GM23338 (cell line): ENCODE measurements at regions not wholly inside any gene's neighbourhood (a gene's known extent, or its start where the extent isn't known, plus 50 kb on each side); places are given as distances from the start of the nearest gene placed in this dataset.

Experiments
- EZH2 ChIP-seq: fragments of 200-600 bp; sonication (generic); IDR thresholded peaks from one replicate; pipeline ENCODE4 v1.8.0; 2017; ENCODE audit warnings: antibody characterized with exemption, mild to moderate bottlenecking, low read depth; ENCODE audit not compliant: unreplicated experiment
- EZH2phosphoT487 ChIP-seq: fragments of 200-600 bp; sonication (generic); IDR thresholded peaks from one replicate; pipeline ENCODE4 v1.8.1; 2018; ENCODE audit warnings: antibody characterized with exemption; ENCODE audit not compliant: unreplicated experiment
- JUNB ChIP-seq: IDR thresholded peaks from one replicate; pipeline ENCODE4 v1.6.1; 2016; ENCODE audit warnings: antibody characterized with exemption; ENCODE audit not compliant: unreplicated experiment
- NANOG ChIP-seq: IDR thresholded peaks from 2 replicates; pipeline ENCODE4 v1.6.1; 2016; ENCODE audit warnings: antibody characterized with exemption, borderline replicate concordance
- POLR2AphosphoS5 ChIP-seq: IDR thresholded peaks from 2 replicates; pipeline ENCODE4 v1.6.1; 2016; ENCODE audit warnings: antibody characterized with exemption, low read depth
- ZNF114 ChIP-seq: fragments of 250-450 bp; sonication (Bioruptor Pico); IDR thresholded peaks from 2 replicates; pipeline ENCODE4 v1.5.0; 2020; ENCODE audit warnings: mild to moderate bottlenecking, moderate library complexity
- ZNF331 ChIP-seq: fragments of 250-450 bp; sonication (Bioruptor Pico); IDR thresholded peaks from 2 replicates; pipeline ENCODE4 v1.5.0; 2020; ENCODE audit warnings: low read depth, mild to moderate bottlenecking, moderate library complexity
- TF ChIP-seq, protein P1 (sequence below), 2 experiments: fragments of 200-600 bp in 1 of 2; sonication (generic) in 1 of 2; conservative IDR thresholded peaks; 2 replicates each; pipeline versions ENCODE4 v1.5.1 to v1.6.1; 2016 to 2017; ENCODE audit warnings: antibody characterized with exemption in 2 of 2, low read depth in 2 of 2, mild to moderate bottlenecking in 2 of 2, moderate library complexity in 1 of 2
- TF ChIP-seq, protein P2 (sequence below): IDR thresholded peaks from one replicate; pipeline ENCODE4 v1.6.1; 2018; ENCODE audit warnings: antibody characterized with exemption; ENCODE audit not compliant: unreplicated experiment

DNA sequence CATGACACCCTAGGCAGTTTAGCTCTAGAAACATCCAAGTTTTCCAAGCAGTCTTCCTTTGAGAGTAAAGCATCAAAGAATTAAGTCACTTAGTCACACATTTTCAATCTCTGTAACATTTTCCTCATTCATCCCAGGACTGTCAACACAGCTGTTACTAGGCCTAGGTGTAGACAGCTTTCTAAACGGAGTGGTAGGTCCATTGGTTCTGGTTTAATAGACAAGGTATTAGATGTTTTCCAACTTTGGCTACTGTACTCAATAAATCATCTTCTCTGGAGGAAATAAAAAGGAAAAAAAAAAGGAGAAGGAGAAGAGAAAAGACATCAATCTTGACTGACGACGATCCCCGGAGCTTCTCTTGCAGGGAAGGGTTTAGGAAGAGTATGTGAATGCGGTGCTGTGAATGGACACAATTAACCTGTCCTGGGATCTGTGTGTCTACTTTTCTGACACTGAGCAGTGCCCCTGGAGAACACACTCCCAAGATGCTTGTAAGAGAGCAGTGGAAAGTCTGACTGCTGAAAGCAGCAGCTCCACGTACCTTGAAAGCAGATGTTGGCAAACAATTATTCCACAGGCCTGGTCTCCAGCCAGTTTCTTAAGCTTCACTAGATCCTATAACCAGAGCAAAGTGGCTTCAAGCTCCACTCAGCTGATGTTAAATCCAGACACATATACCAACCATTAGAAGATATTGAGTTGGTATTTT lies 59.1 kb downstream of the CXCL12 start:
- TF ChIP-seq, protein P1, sequence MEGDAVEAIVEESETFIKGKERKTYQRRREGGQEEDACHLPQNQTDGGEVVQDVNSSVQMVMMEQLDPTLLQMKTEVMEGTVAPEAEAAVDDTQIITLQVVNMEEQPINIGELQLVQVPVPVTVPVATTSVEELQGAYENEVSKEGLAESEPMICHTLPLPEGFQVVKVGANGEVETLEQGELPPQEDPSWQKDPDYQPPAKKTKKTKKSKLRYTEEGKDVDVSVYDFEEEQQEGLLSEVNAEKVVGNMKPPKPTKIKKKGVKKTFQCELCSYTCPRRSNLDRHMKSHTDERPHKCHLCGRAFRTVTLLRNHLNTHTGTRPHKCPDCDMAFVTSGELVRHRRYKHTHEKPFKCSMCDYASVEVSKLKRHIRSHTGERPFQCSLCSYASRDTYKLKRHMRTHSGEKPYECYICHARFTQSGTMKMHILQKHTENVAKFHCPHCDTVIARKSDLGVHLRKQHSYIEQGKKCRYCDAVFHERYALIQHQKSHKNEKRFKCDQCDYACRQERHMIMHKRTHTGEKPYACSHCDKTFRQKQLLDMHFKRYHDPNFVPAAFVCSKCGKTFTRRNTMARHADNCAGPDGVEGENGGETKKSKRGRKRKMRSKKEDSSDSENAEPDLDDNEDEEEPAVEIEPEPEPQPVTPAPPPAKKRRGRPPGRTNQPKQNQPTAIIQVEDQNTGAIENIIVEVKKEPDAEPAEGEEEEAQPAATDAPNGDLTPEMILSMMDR (conservative IDR thresholded peaks at IDR 0.05; ENCODE audit: low read depth in 2 of 2): no peak
- no peak for TF ChIP-seq POLR2AphosphoS5
- TF ChIP-seq, protein P2, sequence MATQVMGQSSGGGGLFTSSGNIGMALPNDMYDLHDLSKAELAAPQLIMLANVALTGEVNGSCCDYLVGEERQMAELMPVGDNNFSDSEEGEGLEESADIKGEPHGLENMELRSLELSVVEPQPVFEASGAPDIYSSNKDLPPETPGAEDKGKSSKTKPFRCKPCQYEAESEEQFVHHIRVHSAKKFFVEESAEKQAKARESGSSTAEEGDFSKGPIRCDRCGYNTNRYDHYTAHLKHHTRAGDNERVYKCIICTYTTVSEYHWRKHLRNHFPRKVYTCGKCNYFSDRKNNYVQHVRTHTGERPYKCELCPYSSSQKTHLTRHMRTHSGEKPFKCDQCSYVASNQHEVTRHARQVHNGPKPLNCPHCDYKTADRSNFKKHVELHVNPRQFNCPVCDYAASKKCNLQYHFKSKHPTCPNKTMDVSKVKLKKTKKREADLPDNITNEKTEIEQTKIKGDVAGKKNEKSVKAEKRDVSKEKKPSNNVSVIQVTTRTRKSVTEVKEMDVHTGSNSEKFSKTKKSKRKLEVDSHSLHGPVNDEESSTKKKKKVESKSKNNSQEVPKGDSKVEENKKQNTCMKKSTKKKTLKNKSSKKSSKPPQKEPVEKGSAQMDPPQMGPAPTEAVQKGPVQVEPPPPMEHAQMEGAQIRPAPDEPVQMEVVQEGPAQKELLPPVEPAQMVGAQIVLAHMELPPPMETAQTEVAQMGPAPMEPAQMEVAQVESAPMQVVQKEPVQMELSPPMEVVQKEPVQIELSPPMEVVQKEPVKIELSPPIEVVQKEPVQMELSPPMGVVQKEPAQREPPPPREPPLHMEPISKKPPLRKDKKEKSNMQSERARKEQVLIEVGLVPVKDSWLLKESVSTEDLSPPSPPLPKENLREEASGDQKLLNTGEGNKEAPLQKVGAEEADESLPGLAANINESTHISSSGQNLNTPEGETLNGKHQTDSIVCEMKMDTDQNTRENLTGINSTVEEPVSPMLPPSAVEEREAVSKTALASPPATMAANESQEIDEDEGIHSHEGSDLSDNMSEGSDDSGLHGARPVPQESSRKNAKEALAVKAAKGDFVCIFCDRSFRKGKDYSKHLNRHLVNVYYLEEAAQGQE: no peak
- TF ChIP-seq EZH2: no peak
- no peak for TF ChIP-seq NANOG
- TF ChIP-seq ZNF114 (CRISPR knock-in tag): no peak
- TF ChIP-seq ZNF331 (CRISPR knock-in tag): no peak
- no peak for TF ChIP-seq JUNB
- no peak for TF ChIP-seq EZH2phosphoT487
